NCI-H345 (cell line): ENCODE measurements at regions not wholly inside any gene's neighbourhood (a gene's known extent, or its start where the extent isn't known, plus 50 kb on each side); places are given as distances from the start of the nearest gene placed in this dataset.
"Not testable (repeated sequence)": the region's sequence is repeated elsewhere in the genome, so short reads cannot be mapped to it uniquely, and the experiment has no call there.

Experiments
- DNase-seq: peaks from one replicate; lab custom pipeline; 2025; lab: John Stamatoyannopoulos, UW

DNA sequence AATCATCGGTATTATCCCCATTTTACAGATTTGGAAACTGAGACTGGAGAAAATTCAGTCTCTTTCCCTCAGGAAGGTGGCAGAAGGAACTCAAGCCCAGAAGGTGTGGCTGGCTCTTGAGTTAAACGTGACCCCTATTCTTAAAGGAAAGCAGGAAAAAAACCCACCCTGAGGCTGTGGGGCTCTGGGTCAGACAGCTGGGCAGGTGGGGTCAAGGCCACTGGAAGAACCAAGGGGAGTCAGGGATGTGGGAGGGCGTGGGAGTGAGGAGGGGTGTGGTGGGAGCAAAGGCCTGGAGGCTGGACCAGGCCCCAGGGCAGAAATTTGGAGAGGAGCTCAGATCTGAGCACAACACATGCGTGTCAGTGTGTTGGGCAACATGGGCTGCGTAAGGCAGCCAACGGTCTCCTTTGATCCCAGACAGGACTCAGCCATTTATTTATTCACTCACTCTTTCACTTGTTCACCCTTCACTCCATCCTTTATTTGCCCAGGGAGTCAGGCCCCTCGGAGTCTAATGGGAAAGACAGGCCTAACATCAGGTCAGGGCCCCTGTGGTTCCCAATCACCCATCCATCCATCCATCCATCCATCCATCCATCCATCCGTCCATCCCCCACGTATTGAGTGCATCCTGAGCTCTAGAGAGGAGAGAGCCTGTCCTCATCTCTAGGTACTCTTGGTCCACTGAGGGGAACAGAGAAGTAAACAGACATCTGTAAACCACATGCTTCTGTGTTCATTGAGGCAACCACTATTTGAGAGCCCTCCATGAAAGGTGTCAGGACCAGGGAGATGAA is 165.0 kb downstream of the VEGFA start:
- no peak for DNase-seq

DNA sequence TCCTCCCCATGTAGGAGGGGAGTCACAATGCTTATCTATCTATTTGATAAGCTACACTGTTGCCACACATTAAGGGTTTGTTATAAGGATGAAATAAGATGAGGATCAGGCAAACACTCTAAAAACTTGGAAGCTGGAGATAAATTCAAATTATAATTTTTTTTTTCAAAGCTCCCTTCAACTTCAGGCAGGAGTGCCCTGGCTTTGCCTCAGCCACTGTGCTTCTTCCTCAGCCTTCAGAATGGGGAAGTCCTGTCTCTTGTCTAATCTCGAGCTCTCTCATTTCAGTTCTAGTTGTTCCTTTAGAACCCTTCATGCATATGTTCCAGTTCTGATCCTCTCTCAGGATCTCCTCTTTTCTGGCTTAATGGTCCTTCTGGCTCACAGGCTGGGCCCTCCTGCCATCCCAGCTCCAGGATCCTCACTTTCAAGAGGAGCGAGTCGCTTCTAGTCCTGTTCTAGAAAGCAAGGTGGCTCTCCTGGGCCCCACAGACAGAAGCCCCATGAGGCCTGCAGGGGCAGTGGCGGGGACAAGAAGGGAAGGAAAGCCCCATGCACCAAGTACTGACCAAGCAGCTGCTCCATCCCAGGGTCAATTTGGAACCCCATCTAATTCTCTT is 164.3 kb downstream of the VEGFA start:
- DNase-seq = no peak

DNA sequence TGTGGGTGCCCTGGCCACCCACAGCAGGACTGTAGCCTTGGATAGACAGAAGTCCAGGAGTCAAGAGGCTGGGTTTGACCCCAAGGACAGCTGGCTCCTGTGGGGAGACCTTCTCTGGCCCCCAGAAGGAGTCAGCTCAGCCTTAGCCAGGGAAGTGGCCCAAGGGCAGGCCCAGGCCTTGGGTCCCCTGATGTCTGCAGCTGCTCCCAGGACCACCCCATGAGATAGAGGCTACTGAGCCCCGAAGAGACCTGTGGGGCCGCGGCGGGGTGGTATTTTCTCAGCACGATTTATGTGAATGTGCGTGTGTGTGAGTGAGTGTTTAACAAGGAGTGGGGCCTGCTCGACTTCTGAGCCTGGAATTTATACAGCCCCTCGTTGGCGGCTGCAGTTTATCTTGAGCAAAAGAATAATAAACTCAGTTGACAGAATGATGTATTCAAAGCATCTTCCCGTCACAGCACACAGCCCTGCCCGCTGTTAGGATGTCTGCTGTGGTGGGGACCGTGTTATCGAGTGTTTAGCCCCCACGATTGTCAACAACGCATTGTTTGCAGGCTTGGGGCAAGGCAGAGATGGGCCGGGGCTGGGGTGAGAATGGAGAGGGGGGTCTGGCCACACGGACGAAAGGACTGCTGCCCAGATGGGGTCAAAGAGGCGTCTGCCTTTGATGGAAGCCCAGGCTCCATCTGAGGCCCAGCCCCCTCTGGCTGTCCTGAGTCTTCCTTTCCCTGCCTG is 163.3 kb downstream of the VEGFA start:
- no peak for DNase-seq

GRCh38 chr6:43932259-43933147 is 162.5 kb downstream of the VEGFA start:
- no peak for DNase-seq

GRCh38 chr6:43931201-43931600 is 161.2 kb downstream of the VEGFA start:
- DNase-seq = no peak

DNA sequence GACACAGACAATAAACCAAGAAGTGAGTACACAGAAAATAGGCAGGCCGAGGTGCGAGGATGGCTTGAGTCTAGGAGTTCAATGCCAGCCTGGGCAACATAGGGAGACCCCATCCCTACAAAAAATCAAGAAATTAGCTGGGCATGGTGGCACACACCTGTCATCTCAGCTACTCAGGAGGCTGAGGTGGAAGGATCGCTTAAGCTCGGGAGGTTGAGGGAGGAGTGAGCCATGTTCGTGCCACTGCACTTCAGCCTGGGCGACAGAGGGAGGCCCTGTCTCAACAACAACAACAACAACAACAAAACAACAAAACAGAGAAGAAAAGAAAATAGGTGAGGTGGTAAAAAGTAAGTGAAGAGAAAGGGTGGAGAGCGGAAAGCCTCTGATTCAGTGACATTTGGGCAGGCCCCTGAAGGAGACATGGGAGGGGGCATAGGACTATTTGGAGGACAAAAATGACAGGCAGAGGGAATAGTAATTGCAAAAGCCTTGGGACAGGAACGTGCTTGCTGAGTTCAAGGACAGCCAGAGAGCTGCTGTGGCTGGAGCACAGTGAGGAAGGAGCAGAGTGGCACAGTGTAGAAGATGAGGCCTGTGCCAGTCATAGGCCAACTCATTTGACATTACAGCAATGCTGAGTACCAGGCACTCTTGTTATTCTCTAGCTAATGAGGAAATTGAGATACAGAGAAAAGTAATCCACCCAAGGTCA is 160.6 kb downstream of the VEGFA start:
- no peak for DNase-seq

DNA sequence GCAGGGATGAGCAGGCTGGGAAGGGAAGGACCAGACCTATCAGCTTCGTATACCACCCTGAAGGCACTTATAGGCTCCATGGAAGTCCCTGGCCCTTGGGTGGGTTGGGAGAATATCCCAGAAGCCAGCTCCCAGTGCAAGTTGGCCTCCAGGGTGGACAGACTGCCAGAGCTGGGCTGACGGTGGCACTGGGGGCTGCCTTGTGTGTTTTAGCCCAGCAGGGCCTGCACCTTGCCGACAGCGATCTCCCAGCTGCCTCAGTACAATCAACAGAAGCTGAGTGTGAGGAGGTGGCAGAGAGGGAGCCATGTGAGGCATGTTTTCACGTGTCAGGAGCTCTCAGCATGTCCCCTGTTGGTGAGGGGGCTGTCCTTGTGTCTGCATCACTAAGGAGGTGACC is 159.5 kb downstream of the VEGFA start:
- no peak for DNase-seq

- DNase-seq = no peak
Measured at GRCh38 chr6:43927532-43928210, 157.7 kb downstream of the VEGFA start.

GRCh38 chr6:43926634-43927531 is 156.9 kb downstream of the VEGFA start:
- DNase-seq = peak; percentile 28

- not testable (repeated sequence) for DNase-seq
Measured at GRCh38 chr6:43925636-43926139, 155.7 kb downstream of the VEGFA start.

GRCh38 chr6:43924222-43924702 is 154.3 kb downstream of the VEGFA start:
- DNase-seq = no peak

GRCh38 chr6:43923376-43924221 is 153.6 kb downstream of the VEGFA start:
- no peak for DNase-seq

- no peak for DNase-seq
Measured at GRCh38 chr6:43922426-43923375, 152.7 kb downstream of the VEGFA start.

DNA sequence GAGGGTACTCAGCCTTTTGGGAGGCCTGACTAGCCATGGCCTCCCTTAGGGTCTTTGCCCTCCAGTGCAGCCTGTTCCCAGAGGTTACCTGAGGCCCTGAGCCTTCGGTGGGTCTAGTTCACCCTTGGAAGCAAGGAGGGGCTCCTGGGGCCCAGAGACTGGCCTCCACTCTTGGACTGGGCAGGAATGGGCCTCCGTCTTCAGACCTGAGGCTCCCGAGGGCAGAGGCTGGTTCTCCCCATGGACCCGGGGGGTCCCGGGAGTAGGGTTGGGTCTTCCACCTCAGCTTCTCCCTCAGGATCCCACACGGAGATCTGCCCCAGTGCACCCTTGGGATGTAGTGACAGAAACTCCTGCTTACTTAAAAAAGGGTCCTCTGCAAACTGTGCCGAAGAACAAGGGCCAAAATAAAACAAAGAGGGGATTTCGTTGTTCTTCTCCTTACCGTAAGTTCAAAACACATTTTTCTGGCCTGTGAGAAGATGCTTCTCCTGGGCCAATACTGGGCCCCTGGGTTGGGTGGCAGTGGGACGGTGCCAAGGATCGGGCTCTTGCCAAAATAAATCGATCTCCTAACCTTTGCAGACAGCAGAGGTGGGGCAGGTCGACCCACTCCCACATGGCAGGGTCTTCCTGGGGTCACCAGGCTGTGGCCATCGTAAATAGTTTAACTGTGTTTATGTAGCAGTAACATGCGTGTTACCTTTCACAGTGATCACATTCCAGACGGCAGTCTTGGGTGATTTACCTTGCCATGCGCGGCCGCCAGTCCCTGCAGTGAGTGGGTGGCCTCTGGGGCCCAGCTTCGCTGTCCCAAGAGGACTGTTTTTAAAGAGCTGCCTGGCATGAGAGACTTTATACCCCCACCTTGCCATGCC is 151.8 kb downstream of the VEGFA start:
- DNase-seq = no peak

DNA sequence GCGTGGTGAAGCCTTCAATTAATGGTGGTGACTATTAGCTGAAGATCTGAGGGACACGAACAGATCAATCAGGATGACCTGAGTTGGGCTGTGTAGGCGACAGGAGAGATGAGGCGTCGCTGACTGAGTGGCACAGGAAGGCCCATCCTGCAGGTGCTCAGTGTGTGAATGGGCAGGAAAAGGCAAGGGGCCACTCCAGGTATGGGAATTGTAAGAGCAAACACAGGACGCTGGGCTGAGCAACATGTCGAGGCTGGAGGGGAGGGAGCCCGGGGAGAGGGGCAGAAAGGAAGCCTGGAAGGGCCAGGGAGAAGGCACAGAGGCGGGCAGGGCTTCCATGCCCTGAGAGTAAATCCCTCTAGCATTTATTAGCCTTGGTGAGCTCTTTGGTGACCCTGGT is 151.0 kb downstream of the VEGFA start:
- DNase-seq = peak; percentile 21

DNA sequence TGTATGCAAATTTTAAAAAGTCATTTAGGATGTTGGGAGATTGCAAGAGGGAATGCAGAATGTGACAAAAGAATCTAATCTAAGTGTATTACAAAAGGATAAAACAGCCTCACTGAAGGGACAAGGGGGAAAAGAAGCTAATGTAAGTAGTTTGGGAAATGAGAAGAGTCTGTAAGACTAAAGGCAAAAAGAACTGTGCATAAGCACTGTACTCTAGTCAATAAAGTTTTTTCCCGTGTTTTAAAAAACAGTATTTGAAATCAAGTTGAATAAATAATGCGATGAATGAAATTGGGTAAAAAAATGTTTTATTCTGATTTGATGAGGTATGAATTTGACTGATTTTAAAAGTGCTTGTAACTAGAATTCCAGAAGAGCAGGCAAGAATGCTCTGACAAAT is 149.8 kb downstream of the VEGFA start:
- no peak for DNase-seq
